Astrocyte (in vitro differentiated cells and primary cell): ENCODE measurements at regions not wholly inside any gene's neighbourhood (a gene's known extent, or its start where the extent isn't known, plus 50 kb on each side); places are given as distances from the start of the nearest gene placed in this dataset.

ENCODE experiments used
- DNase-seq: peaks from one replicate; pipeline ENCODE4 v3.0.0-alpha.2; 2010; ENCODE audit warnings: low read depth
- FAIRE-seq: peaks from 2 replicates; lab custom pipeline; 2011; peaks lifted over from hg19 to GRCh38; lab: Jason Lieb, UNC
- H2AFZ ChIP-seq: 2 replicates; pipeline ENCODE4 v1.6.0; 2012; ENCODE audit warnings: low read depth, low read length, inconsistent platforms
- H3K27ac ChIP-seq: 2 replicates; pipeline ENCODE4 v1.5.1; 2011; ENCODE audit warnings: low read depth, low read length, inconsistent platforms
- H3K27me3 ChIP-seq: 2 replicates; pipeline ENCODE4 v1.6.0; 2011; ENCODE audit warnings: low read length, inconsistent platforms; ENCODE audit not compliant: insufficient read depth
- H3K36me3 ChIP-seq: 2 replicates; pipeline ENCODE4 v1.5.1; 2011; ENCODE audit warnings: low read length, inconsistent platforms; ENCODE audit not compliant: insufficient read depth
- H3K4me1 ChIP-seq: 2 replicates; pipeline ENCODE4 v1.5.1; 2011; ENCODE audit warnings: low read length, inconsistent platforms; ENCODE audit not compliant: insufficient read depth
- H3K4me2 ChIP-seq: 2 replicates; pipeline ENCODE4 v1.6.0; 2012; ENCODE audit warnings: low read length, inconsistent platforms
- H3K4me3 ChIP-seq: 2 replicates; pipeline ENCODE4 v1.5.1; 2011; ENCODE audit warnings: low read depth, mild to moderate bottlenecking, low read length, inconsistent platforms; ENCODE audit not compliant: insufficient read depth
- H3K79me2 ChIP-seq: 2 replicates; pipeline ENCODE4 v1.6.0; 2012; ENCODE audit warnings: mild to moderate bottlenecking, low read length, inconsistent platforms; ENCODE audit not compliant: insufficient read depth
- H3K9ac ChIP-seq: 2 replicates; pipeline ENCODE4 v1.6.0; 2012; ENCODE audit warnings: mild to moderate bottlenecking, low read length, inconsistent platforms
- H3K9me3 ChIP-seq: 2 replicates; pipeline ENCODE4 v1.5.1; 2012; ENCODE audit warnings: low read depth, mild to moderate bottlenecking, low read length, inconsistent platforms; ENCODE audit not compliant: insufficient read depth
- H4K20me1 ChIP-seq: 2 replicates; pipeline ENCODE4 v1.6.0; 2012; ENCODE audit warnings: low read length, inconsistent platforms; ENCODE audit not compliant: insufficient read depth
- H3K27ac Mint-ChIP-seq: one replicate; pipeline ENCODE4 v1.8.0; 2021; ENCODE audit warnings: mild to moderate bottlenecking, mixed read lengths; ENCODE audit not compliant: unreplicated experiment
- H3K27me3 Mint-ChIP-seq: one replicate; pipeline ENCODE4 v1.8.0; 2021; ENCODE audit warnings: low read depth, mixed read lengths; ENCODE audit not compliant: unreplicated experiment
- H3K36me3 Mint-ChIP-seq: one replicate; pipeline ENCODE4 v1.8.0; 2021; ENCODE audit warnings: low read depth, mixed read lengths; ENCODE audit not compliant: unreplicated experiment
- H3K4me1 Mint-ChIP-seq: one replicate; pipeline ENCODE4 v1.8.0; 2021; ENCODE audit warnings: low read depth, mixed read lengths; ENCODE audit not compliant: unreplicated experiment
- H3K4me3 Mint-ChIP-seq: one replicate; pipeline ENCODE4 v1.8.0; 2021; ENCODE audit warnings: mild to moderate bottlenecking, moderate library complexity, mixed read lengths; ENCODE audit not compliant: unreplicated experiment
- H3K9me3 Mint-ChIP-seq: one replicate; pipeline ENCODE4 v1.8.0; 2021; ENCODE audit warnings: mild to moderate bottlenecking, mixed read lengths; ENCODE audit not compliant: unreplicated experiment
- CTCF ChIP-seq: IDR thresholded peaks from 2 replicates; pipeline ENCODE4 v1.5.1; 2011; ENCODE audit warnings: low read depth, mild to moderate bottlenecking, inconsistent platforms, low read length, moderate library complexity; ENCODE audit not compliant: insufficient read depth
- EZH2 ChIP-seq: IDR thresholded peaks from 2 replicates; pipeline ENCODE4 v1.6.1; 2012; ENCODE audit warnings: mild to moderate bottlenecking, low read length, inconsistent platforms; ENCODE audit not compliant: insufficient read depth

GRCh38 chr18:4510160-4510559, 55.1 kb upstream of the DLGAP1 start:
- TF ChIP-seq EZH2 = no peak
- no peak for TF ChIP-seq CTCF
- H3K4me1 Mint-ChIP-seq = no peaks in the 10 kb centered on the region
- no peaks in the 10 kb centered on the region for H3K27me3 ChIP-seq
- no peak overlapping the region for H3K9ac ChIP-seq
- peaks cover 6% of the 10 kb centered on the region for H3K9me3 ChIP-seq
- no peaks in the 10 kb centered on the region for H3K36me3 ChIP-seq
- DNase-seq (no peak), FAIRE-seq (no peak)
- H3K4me3 ChIP-seq = no peak overlapping the region
- no peak overlapping the region for H3K4me2 ChIP-seq
- H3K4me3 Mint-ChIP-seq = no peak overlapping the region
- H3K36me3 Mint-ChIP-seq = no peaks in the 10 kb centered on the region
- H3K4me1 ChIP-seq = no peaks in the 10 kb centered on the region
- H3K27ac ChIP-seq = no peak overlapping the region
- no peaks in the 10 kb centered on the region for H3K27me3 Mint-ChIP-seq
- no peak overlapping the region for H3K27ac Mint-ChIP-seq
- no peak overlapping the region for H2AFZ ChIP-seq
- H3K79me2 ChIP-seq = no peaks in the 10 kb centered on the region
- H4K20me1 ChIP-seq = no peaks in the 10 kb centered on the region
- no peaks in the 10 kb centered on the region for H3K9me3 Mint-ChIP-seq
